A549 (cell line): ENCODE measurements at regions not wholly inside any gene's neighbourhood (a gene's known extent, or its start where the extent isn't known, plus 50 kb on each side); places are given as distances from the start of the nearest gene placed in this dataset.

Experiments used
- BHLHE40 ChIP-seq: IDR thresholded peaks from 2 replicates; pipeline ENCODE4 v1.6.1; 2012; ENCODE audit warnings: low read depth, low read length, inconsistent platforms
- CTCF ChIP-seq: fragments of >200 bp; sonication (Bioruptor Twin); formaldehyde crosslinking; IDR thresholded peaks from 3 replicates; pipeline ENCODE4 v1.5.1; 2016
- E2F6 ChIP-seq: IDR thresholded peaks from 2 replicates; pipeline ENCODE4 v1.6.1; 2012; ENCODE audit warnings: low read depth, borderline replicate concordance
- RCOR1 ChIP-seq: fragments of 150-350 bp; IDR thresholded peaks from 2 replicates; pipeline ENCODE4 v1.6.1; 2014; ENCODE audit warnings: antibody characterized with exemption, low read length, low read depth
- USF2 ChIP-seq: fragments of 450-650 bp; IDR thresholded peaks from 2 replicates; pipeline ENCODE4 v1.6.1; 2014; ENCODE audit warnings: antibody characterized with exemption
- TF ChIP-seq, protein P1 (sequence below): fragments of 150-350 bp; IDR thresholded peaks from 2 replicates; pipeline ENCODE4 v1.6.1; 2014; ENCODE audit warnings: low read depth, mild to moderate bottlenecking, low read length

GRCh38 chr16:6317934-6318333, 1014.7 kb upstream of the RBFOX1 start:
- TF ChIP-seq USF2 = no peak
- TF ChIP-seq CTCF = no peak
- TF ChIP-seq, protein P1, sequence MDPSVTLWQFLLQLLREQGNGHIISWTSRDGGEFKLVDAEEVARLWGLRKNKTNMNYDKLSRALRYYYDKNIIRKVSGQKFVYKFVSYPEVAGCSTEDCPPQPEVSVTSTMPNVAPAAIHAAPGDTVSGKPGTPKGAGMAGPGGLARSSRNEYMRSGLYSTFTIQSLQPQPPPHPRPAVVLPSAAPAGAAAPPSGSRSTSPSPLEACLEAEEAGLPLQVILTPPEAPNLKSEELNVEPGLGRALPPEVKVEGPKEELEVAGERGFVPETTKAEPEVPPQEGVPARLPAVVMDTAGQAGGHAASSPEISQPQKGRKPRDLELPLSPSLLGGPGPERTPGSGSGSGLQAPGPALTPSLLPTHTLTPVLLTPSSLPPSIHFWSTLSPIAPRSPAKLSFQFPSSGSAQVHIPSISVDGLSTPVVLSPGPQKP = no peak
- no peak for TF ChIP-seq E2F6
- TF ChIP-seq RCOR1 = no peak
- no peak for TF ChIP-seq BHLHE40
